AG10803 (cell line): ENCODE measurements at regions not wholly inside any gene's neighbourhood (a gene's known extent, or its start where the extent isn't known, plus 50 kb on each side); places are given as distances from the start of the nearest gene placed in this dataset.
"Not testable (repeated sequence)": the region's sequence is repeated elsewhere in the genome, so short reads cannot be mapped to it uniquely, and the experiment has no call there.

ENCODE experiments used
- DNase-seq: peaks from one replicate; pipeline ENCODE4 v3.0.0; 2010; ENCODE audit warnings: low read depth
- H3K4me3 ChIP-seq: 2 replicates; pipeline ENCODE4 v1.5.1; 2011; ENCODE audit warnings: mild to moderate bottlenecking, low read length, control low read depth
- TF ChIP-seq, protein P1 (sequence below): conservative IDR thresholded peaks from 2 replicates; pipeline ENCODE4 v1.5.1; 2011; ENCODE audit warnings: mild to moderate bottlenecking, low read length, control low read depth, inconsistent platforms

DNA sequence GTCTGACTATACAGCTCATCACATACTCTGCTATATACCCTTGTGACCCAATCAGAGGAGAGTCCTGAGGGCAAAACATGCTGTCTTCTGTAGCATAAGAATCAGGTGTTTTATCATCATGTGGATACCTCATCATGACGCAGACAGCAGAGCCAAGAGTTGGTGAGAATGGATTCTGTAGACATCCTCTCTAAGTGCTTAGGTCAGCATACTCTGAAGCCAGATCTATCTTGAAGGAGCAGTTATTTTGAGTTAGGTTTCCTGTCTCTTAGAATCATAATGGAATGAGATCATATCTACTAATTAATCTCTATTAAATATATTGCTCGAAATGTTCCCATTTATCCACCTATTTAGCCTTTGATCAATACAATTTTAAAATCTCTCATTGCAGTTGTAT is 190.2 kb upstream of the KCNH7 start:
- no peak overlapping the region for H3K4me3 ChIP-seq
- TF ChIP-seq, protein P1, sequence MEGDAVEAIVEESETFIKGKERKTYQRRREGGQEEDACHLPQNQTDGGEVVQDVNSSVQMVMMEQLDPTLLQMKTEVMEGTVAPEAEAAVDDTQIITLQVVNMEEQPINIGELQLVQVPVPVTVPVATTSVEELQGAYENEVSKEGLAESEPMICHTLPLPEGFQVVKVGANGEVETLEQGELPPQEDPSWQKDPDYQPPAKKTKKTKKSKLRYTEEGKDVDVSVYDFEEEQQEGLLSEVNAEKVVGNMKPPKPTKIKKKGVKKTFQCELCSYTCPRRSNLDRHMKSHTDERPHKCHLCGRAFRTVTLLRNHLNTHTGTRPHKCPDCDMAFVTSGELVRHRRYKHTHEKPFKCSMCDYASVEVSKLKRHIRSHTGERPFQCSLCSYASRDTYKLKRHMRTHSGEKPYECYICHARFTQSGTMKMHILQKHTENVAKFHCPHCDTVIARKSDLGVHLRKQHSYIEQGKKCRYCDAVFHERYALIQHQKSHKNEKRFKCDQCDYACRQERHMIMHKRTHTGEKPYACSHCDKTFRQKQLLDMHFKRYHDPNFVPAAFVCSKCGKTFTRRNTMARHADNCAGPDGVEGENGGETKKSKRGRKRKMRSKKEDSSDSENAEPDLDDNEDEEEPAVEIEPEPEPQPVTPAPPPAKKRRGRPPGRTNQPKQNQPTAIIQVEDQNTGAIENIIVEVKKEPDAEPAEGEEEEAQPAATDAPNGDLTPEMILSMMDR, result no peak
- no peak for DNase-seq

DNA sequence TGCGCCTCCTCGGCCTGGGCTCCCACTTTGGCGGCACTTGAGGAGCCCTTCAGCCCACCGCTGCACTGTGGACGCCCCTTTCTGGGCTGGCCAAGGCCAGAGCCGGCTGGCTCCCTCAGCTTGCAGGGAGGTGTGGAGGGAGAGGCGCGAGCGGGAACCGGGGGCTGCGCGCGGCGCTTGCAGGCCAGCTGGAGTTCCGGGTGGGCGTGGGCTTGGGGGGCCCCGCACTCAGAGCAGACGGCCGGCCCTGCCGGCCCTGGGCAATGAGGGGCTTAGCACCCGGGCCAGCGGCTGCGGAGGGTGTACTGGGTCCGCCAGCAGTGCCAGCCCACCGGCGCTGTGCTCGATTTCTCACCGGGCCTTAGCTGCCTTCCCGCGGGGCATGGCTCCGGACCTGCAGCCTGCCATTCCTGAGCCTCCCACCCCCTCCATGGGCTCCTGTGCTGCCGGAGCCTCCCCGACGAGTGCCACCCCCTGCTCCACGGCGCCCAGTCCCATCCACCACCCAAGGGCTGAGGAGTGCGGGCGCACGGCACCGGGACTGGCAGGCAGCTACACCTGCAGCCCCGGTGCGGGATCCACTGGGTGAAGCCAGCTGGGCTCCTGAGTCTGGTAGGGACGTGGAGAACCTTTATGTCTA is 187.7 kb upstream of the KCNH7 start:
- DNase-seq, result not testable (repeated sequence)

DNA sequence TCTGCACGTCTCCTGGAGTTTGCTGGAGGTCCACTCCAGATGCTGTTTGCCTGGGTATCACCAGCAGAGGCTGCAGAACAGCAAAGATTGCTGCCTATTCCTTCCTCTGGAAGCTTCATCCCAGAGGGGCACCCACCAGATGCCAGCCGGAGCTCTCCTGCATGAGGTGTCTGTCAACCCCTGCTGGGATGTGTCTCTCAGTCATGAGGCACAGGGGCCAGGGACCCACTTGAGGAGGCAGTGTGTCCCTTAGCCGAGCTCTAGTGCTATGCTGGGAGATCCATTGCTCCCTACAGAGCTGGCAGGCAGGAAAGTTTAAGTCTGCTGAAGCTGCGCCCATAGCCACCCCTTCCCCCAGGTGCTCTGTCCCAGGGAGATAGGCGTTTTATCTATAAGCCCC is 178.3 kb upstream of the KCNH7 start:
- not testable (repeated sequence) for H3K4me3 ChIP-seq

More for the DNA sequence above, 187.7 kb upstream of the KCNH7 start:
- not testable (repeated sequence) for H3K4me3 ChIP-seq

DNA sequence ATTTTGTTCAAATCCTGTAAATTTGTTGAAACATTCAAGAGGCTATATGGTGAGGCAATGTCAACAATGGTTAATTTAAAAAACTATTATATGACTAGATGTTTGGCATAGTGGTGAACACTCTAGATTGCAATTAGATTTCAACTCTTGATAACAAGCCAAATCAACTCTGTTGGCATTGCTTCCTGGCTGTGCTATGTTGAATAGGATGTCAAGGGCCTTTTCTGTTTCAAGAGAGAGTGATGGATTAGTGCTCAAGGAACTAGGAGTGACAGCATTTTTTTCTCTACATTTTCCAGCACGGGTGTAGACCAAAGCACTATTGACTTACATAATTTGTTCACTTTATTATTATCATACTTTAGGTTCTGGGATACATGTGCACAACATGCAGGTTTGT is 172.4 kb upstream of the KCNH7 start:
- H3K4me3 ChIP-seq, result no peak overlapping the region
- TF ChIP-seq, protein P1, result no peak
- DNase-seq, result no peak

More for the DNA sequence above, 178.3 kb upstream of the KCNH7 start:
- not testable (repeated sequence) for DNase-seq

DNA sequence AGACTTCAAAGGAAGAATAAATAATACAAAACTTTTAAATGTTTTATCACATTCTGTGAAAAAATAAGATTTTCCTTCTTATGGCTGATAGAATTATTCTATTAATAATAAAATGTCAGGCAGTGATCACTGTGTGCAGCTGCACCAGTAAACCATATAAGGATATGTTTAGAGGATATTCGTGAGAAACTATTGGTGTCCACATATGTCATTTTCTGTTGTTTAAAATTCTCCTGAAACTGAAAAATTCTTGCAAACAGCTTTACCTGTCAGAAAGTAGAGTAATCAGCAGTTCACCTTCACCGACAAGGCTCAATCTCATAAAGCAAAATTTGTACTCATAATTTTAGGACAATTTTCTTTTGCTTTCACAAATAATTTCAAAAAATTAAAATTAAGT is 170.1 kb upstream of the KCNH7 start:
- no peak overlapping the region for H3K4me3 ChIP-seq
- DNase-seq, result no peak
- TF ChIP-seq, protein P1, result no peak

DNA sequence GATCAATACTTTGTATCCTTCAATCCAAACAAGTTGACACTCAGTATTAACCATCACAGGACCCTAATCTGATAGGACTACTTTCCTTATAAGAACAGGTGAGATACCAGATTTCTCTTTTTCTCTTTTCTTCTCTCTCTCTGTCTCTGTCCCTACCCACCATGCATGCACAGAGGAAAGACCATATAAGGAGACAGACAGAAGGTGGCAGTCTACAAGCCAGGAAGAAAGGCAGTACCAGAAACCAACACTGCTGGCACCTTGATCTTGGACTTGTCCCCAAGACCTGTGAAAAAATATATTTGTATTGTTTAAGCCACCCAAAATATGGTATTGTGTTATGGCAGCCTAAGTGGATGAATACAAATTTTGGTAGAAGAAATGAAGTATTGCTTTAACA is 156.2 kb upstream of the KCNH7 start:
- no peak overlapping the region for H3K4me3 ChIP-seq
- TF ChIP-seq, protein P1, result no peak
- DNase-seq, result no peak

DNA sequence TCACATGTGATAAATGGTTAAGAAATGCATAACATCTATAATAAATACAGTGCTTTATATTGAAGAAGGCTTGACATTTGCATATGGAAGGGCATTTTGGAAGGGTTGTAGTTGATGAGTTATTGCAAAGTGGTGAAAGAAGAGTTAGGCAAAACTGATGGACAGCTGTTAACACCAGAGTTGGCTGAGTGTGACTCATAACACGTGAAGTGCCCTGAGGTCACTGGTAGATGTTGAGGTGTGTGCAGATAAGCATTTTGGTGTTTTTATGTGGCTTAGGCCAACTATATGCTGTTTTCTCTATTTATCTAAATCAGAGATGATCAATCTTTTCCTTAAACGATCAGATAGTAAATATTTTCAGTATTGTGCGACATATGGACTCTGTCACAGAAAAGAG is 154.3 kb upstream of the KCNH7 start:
- no peak overlapping the region for H3K4me3 ChIP-seq
- TF ChIP-seq, protein P1, result no peak
- no peak for DNase-seq

DNA sequence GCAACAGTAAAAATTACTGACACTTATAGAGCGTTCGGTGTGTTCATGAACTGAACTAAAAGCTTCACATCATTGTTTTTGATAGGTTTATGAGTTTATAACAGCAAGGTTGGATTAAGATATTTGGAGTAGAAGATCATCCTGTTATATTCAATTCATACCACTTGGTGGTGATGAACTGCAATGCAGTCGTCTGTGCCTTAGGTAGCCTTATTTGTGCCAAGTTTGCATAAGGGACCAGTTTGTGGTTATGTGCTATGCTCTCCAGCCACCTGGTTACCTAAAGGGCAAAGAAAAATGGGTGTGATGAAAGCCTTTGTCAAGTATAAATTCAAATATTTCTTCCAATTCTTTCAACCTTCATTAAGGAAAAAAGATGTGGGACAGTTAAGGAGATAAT is 150.9 kb upstream of the KCNH7 start:
- no peak overlapping the region for H3K4me3 ChIP-seq
- TF ChIP-seq, protein P1, result no peak
- DNase-seq, result no peak
